HEK293 (cell line): ENCODE measurements at regions not wholly inside any gene's neighbourhood (a gene's known extent, or its start where the extent isn't known, plus 50 kb on each side); places are given as distances from the start of the nearest gene placed in this dataset.

Experiments used
- CTCF ChIA-PET: fragments of 350-600 bp; formaldehyde crosslinking; extraction: SDS; loops from one replicate; lab custom pipeline; 2021; ENCODE audit warnings: antibody characterized with exemption; lab: Yijun Ruan, JAX
- POLR2A ChIA-PET: fragments of 300-600 bp; formaldehyde crosslinking; extraction: SDS; loops from one replicate; lab custom pipeline; 2020; ENCODE audit warnings: antibody characterized with exemption, inconsistent platforms; lab: Yijun Ruan, JAX
- H3K27ac ChIP-seq: fragments of 200-500 bp; sonication (Bioruptor generic); 2 replicates; pipeline ENCODE4 v1.5.1; 2014; ENCODE audit warnings: low read depth, low read length, control low read depth, inconsistent platforms; ENCODE audit errors: extremely low read depth
- H3K36me3 ChIP-seq, 2 experiments: fragments of 200-500 bp in 1 of 2; sonication (Bioruptor generic) in 1 of 2; 1 replicate in 1 of 2; 2 replicates in 1 of 2; pipeline ENCODE4 v1.5.1; 2014 to 2017; ENCODE audit warnings: inconsistent platforms in 2 of 2, low read length in 2 of 2; ENCODE audit not compliant: control insufficient read depth in 2 of 2, insufficient read depth in 1 of 2
- H3K4me1 ChIP-seq: fragments of 200-500 bp; sonication (Bioruptor generic); 2 replicates; pipeline ENCODE4 v1.5.1; 2014; ENCODE audit warnings: mild to moderate bottlenecking, low read length, inconsistent platforms; ENCODE audit not compliant: control insufficient read depth, insufficient read depth
- H3K4me3 ChIP-seq: 2 replicates; pipeline ENCODE4 v1.5.1; 2011; ENCODE audit warnings: low read depth, mild to moderate bottlenecking, control low read depth, low read length, moderate library complexity
- H3K9me3 ChIP-seq: fragments of 200-500 bp; sonication (Bioruptor generic); 2 replicates; pipeline ENCODE4 v1.5.1; 2014; ENCODE audit warnings: low read depth, low read length, inconsistent platforms; ENCODE audit not compliant: control insufficient read depth, insufficient read depth
- FEZF1 ChIP-seq: fragments of 450-650 bp; formaldehyde crosslinking; IDR thresholded peaks from 2 replicates; pipeline ENCODE4 v1.5.1; 2016; ENCODE audit warnings: missing biosample characterization, missing genetic modification characterization
- GLIS2 ChIP-seq: fragments of 450-650 bp; formaldehyde crosslinking; IDR thresholded peaks from 2 replicates; pipeline ENCODE4 v1.5.1; 2016; ENCODE audit warnings: missing biosample characterization, missing genetic modification characterization
- HOXA7 ChIP-seq: sonication (generic); formaldehyde crosslinking; IDR thresholded peaks from 2 replicates; pipeline ENCODE4 v1.8.1; 2022; ENCODE audit warnings: missing genetic modification reagents, borderline replicate concordance
- MEIS1 ChIP-seq: sonication (generic); formaldehyde crosslinking; IDR thresholded peaks from 2 replicates; pipeline ENCODE4 v1.8.1; 2022; ENCODE audit warnings: missing genetic modification reagents, mild to moderate bottlenecking, borderline replicate concordance
- ZBTB17 ChIP-seq: fragments of 450-650 bp; formaldehyde crosslinking; IDR thresholded peaks from 2 replicates; pipeline ENCODE4 v1.5.1; 2016; ENCODE audit warnings: missing biosample characterization, missing genetic modification characterization
- ZNF10 ChIP-seq: fragments of 450-650 bp; formaldehyde crosslinking; IDR thresholded peaks from 2 replicates; pipeline ENCODE4 v1.5.1; 2017; ENCODE audit warnings: missing biosample characterization, missing genetic modification characterization
- ZNF155 ChIP-seq: fragments of 450-650 bp; formaldehyde crosslinking; IDR thresholded peaks from 2 replicates; pipeline ENCODE4 v1.5.1; 2016; ENCODE audit warnings: missing biosample characterization, missing genetic modification characterization
- ZNF223 ChIP-seq: fragments of 450-650 bp; formaldehyde crosslinking; IDR thresholded peaks from 2 replicates; pipeline ENCODE4 v1.5.1; 2016; ENCODE audit warnings: missing biosample characterization, missing genetic modification characterization
- ZNF292 ChIP-seq: fragments of 450-650 bp; formaldehyde crosslinking; IDR thresholded peaks from 2 replicates; pipeline ENCODE4 v1.5.1; 2016; ENCODE audit warnings: low read depth, missing biosample characterization, missing genetic modification characterization, borderline replicate concordance
- ZNF433 ChIP-seq: fragments of 450-650 bp; formaldehyde crosslinking; IDR thresholded peaks from 2 replicates; pipeline ENCODE4 v1.5.1; 2016; ENCODE audit warnings: missing biosample characterization, missing genetic modification characterization, low read depth
- ZNF473 ChIP-seq: fragments of 450-650 bp; formaldehyde crosslinking; IDR thresholded peaks from 2 replicates; pipeline ENCODE4 v1.5.1; 2017; ENCODE audit warnings: missing biosample characterization, missing genetic modification characterization
- ZNF514 ChIP-seq: fragments of 450-650 bp; formaldehyde crosslinking; IDR thresholded peaks from 2 replicates; pipeline ENCODE4 v1.5.1; 2016; ENCODE audit warnings: missing biosample characterization, missing genetic modification characterization
- ZNF549 ChIP-seq: fragments of 450-650 bp; IDR thresholded peaks from 2 replicates; pipeline ENCODE4 v1.5.1; 2018; ENCODE audit warnings: missing biosample characterization, missing genetic modification characterization, mild to moderate bottlenecking, inconsistent platforms, moderate library complexity
- ZNF585B ChIP-seq: fragments of 450-650 bp; formaldehyde crosslinking; IDR thresholded peaks from 2 replicates; pipeline ENCODE4 v1.5.1; 2016; ENCODE audit warnings: missing biosample characterization, missing genetic modification characterization
- ZNF629 ChIP-seq: fragments of 450-650 bp; formaldehyde crosslinking; IDR thresholded peaks from 2 replicates; pipeline ENCODE4 v1.5.1; 2017; ENCODE audit warnings: missing biosample characterization, missing genetic modification characterization
- ZNF791 ChIP-seq: fragments of 450-650 bp; formaldehyde crosslinking; IDR thresholded peaks from 2 replicates; pipeline ENCODE4 v1.5.1; 2016; ENCODE audit warnings: missing biosample characterization, missing genetic modification characterization
- TF ChIP-seq, protein P1 (sequence below): fragments of 450-650 bp; formaldehyde crosslinking; IDR thresholded peaks from 2 replicates; pipeline ENCODE4 v1.5.1; 2016; ENCODE audit warnings: missing biosample characterization, missing genetic modification characterization
- TF ChIP-seq, protein P2 (sequence below): fragments of 450-650 bp; formaldehyde crosslinking; IDR thresholded peaks from 2 replicates; pipeline ENCODE4 v1.5.1; 2016; ENCODE audit warnings: missing biosample characterization, missing genetic modification characterization, low read depth
- TF ChIP-seq, protein P3 (sequence below): fragments of 450-650 bp; IDR thresholded peaks from 2 replicates; pipeline ENCODE4 v1.5.1; 2018; ENCODE audit warnings: missing biosample characterization, mild to moderate bottlenecking, missing genetic modification characterization
- TF ChIP-seq, protein P4 (sequence below): fragments of 450-650 bp; formaldehyde crosslinking; IDR thresholded peaks from 2 replicates; pipeline ENCODE4 v1.5.1; 2016; ENCODE audit warnings: missing biosample characterization, missing genetic modification characterization
- TF ChIP-seq, protein P5 (sequence below): fragments of 450-650 bp; IDR thresholded peaks from 2 replicates; pipeline ENCODE4 v1.5.1; 2018; ENCODE audit warnings: missing biosample characterization, missing genetic modification characterization
- TF ChIP-seq, protein P6 (sequence below): fragments of 450-650 bp; formaldehyde crosslinking; IDR thresholded peaks from 2 replicates; pipeline ENCODE4 v1.5.1; 2016; ENCODE audit warnings: missing biosample characterization, missing genetic modification characterization
- TF ChIP-seq, protein P7 (sequence below): IDR thresholded peaks from 2 replicates; pipeline ENCODE4 v1.6.1; 2011; ENCODE audit warnings: mild to moderate bottlenecking, low read depth, low read length, borderline replicate concordance

DNA sequence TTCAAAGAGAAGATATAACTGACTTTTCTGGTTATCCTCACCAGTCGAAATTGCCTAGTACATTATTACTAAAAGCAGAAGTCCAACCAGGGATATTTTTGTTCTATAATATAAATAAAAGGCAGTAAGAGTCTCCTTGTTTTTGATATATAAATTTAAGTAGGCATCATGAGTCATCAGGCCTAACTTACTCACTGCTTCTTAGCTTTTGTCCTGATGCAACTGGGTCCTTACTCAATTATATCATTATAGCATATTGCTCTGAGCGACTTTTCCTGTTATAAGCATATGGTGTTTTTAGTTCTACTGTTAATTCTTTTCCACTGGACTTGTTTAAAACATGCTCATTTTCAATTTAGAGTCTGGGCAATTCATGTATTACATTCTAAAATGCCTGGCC, 910.1 kb downstream of the MCTP2 start:
- no peaks in the 10 kb centered on the region for H3K4me1 ChIP-seq
- no peaks in the 10 kb centered on the region for H3K36me3 ChIP-seq
- H3K27ac ChIP-seq: no peak overlapping the region
- CTCF ChIA-PET: interaction anchor here (0.7 to 1.1 kb wide), 2 partner anchors 15 to 24 kb away, joined by 3 to 4 read pairs; no protein-coding TSS in a partner anchor
- H3K9me3 ChIP-seq: no peaks in the 10 kb centered on the region
- TF ChIP-seq ZBTB17 (no peak), ZNF155 (tag by site-specific recombination) (no peak), ZNF549 (no peak)
- TF ChIP-seq, protein P1, sequence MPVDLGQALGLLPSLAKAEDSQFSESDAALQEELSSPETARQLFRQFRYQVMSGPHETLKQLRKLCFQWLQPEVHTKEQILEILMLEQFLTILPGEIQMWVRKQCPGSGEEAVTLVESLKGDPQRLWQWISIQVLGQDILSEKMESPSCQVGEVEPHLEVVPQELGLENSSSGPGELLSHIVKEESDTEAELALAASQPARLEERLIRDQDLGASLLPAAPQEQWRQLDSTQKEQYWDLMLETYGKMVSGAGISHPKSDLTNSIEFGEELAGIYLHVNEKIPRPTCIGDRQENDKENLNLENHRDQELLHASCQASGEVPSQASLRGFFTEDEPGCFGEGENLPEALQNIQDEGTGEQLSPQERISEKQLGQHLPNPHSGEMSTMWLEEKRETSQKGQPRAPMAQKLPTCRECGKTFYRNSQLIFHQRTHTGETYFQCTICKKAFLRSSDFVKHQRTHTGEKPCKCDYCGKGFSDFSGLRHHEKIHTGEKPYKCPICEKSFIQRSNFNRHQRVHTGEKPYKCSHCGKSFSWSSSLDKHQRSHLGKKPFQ: no peak
- TF ChIP-seq, protein P2, sequence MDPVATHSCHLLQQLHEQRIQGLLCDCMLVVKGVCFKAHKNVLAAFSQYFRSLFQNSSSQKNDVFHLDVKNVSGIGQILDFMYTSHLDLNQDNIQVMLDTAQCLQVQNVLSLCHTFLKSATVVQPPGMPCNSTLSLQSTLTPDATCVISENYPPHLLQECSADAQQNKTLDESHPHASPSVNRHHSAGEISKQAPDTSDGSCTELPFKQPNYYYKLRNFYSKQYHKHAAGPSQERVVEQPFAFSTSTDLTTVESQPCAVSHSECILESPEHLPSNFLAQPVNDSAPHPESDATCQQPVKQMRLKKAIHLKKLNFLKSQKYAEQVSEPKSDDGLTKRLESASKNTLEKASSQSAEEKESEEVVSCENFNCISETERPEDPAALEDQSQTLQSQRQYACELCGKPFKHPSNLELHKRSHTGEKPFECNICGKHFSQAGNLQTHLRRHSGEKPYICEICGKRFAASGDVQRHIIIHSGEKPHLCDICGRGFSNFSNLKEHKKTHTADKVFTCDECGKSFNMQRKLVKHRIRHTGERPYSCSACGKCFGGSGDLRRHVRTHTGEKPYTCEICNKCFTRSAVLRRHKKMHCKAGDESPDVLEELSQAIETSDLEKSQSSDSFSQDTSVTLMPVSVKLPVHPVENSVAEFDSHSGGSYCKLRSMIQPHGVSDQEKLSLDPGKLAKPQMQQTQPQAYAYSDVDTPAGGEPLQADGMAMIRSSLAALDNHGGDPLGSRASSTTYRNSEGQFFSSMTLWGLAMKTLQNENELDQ: no peak
- TF ChIP-seq, all 188 proteins: peak for 0
- POLR2A ChIA-PET: no interaction called here
- H3K4me3 ChIP-seq: no peak overlapping the region

DNA sequence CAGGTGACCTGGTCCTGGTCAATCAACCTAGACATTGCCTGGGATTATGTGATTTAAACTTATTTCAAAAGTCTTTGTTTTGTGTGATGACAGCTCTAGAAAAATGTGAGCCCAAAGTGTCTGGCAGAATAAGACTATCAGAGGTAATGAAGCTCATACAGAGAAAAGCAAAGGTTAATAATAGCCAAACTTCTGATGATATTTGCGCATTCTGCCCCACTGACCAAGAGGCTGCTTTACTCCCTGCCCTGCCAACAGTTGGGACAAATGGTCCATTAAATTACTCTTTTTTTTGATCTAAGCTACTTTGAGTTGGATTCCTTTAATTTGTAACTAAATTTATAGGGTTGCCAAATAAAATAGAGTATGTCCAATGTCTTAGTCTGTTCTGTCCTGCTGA, 911.2 kb downstream of the MCTP2 start:
- H3K9me3 ChIP-seq: no peaks in the 10 kb centered on the region
- ChIA-PET CTCF (no interaction called here), POLR2A (no interaction called here)
- no peak overlapping the region for H3K4me3 ChIP-seq
- H3K36me3 ChIP-seq: no peaks in the 10 kb centered on the region
- no peak overlapping the region for H3K27ac ChIP-seq
- H3K4me1 ChIP-seq: no peaks in the 10 kb centered on the region
- TF ChIP-seq ZNF10 (tag by site-specific recombination): no peak
- TF ChIP-seq ZNF223 (tag by site-specific recombination): no peak
- no peak for TF ChIP-seq ZNF514 (tag by site-specific recombination)
- TF ChIP-seq, protein P3, sequence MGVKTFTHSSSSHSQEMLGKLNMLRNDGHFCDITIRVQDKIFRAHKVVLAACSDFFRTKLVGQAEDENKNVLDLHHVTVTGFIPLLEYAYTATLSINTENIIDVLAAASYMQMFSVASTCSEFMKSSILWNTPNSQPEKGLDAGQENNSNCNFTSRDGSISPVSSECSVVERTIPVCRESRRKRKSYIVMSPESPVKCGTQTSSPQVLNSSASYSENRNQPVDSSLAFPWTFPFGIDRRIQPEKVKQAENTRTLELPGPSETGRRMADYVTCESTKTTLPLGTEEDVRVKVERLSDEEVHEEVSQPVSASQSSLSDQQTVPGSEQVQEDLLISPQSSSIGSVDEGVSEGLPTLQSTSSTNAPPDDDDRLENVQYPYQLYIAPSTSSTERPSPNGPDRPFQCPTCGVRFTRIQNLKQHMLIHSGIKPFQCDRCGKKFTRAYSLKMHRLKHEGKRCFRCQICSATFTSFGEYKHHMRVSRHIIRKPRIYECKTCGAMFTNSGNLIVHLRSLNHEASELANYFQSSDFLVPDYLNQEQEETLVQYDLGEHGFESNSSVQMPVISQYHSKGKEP (tag by site-specific recombination): no peak
- TF ChIP-seq ZNF585B (tag by site-specific recombination): no peak
- TF ChIP-seq, protein P4, sequence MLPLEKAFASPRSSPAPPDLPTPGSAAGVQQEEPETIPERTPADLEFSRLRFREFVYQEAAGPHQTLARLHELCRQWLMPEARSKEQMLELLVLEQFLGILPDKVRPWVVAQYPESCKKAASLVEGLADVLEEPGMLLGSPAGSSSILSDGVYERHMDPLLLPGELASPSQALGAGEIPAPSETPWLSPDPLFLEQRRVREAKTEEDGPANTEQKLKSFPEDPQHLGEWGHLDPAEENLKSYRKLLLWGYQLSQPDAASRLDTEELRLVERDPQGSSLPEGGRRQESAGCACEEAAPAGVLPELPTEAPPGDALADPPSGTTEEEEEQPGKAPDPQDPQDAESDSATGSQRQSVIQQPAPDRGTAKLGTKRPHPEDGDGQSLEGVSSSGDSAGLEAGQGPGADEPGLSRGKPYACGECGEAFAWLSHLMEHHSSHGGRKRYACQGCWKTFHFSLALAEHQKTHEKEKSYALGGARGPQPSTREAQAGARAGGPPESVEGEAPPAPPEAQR (tag by site-specific recombination): no peak
- TF ChIP-seq, protein P5, sequence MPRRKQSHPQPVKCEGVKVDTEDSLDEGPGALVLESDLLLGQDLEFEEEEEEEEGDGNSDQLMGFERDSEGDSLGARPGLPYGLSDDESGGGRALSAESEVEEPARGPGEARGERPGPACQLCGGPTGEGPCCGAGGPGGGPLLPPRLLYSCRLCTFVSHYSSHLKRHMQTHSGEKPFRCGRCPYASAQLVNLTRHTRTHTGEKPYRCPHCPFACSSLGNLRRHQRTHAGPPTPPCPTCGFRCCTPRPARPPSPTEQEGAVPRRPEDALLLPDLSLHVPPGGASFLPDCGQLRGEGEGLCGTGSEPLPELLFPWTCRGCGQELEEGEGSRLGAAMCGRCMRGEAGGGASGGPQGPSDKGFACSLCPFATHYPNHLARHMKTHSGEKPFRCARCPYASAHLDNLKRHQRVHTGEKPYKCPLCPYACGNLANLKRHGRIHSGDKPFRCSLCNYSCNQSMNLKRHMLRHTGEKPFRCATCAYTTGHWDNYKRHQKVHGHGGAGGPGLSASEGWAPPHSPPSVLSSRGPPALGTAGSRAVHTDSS: no peak
- no peak for TF ChIP-seq ZNF629 (tag by site-specific recombination)
- no peak for TF ChIP-seq ZNF433
- TF ChIP-seq ZNF292 (tag by site-specific recombination): no peak
- TF ChIP-seq, protein P6, sequence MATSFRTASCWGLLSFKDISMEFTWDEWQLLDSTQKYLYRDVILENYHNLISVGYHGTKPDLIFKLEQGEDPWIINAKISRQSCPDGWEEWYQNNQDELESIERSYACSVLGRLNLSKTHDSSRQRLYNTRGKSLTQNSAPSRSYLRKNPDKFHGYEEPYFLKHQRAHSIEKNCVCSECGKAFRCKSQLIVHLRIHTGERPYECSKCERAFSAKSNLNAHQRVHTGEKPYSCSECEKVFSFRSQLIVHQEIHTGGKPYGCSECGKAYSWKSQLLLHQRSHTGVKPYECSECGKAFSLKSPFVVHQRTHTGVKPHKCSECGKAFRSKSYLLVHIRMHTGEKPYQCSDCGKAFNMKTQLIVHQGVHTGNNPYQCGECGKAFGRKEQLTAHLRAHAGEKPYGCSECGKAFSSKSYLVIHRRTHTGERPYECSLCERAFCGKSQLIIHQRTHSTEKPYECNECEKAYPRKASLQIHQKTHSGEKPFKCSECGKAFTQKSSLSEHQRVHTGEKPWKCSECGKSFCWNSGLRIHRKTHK (tag by site-specific recombination): no peak
- TF ChIP-seq FEZF1: no peak
- no peak for TF ChIP-seq GLIS2 (tag by site-specific recombination)
- no peak for TF ChIP-seq ZNF791
- no peak for TF ChIP-seq HOXA7 (CRISPR knock-in tag)
- TF ChIP-seq MEIS1 (CRISPR knock-in tag): no peak
- TF ChIP-seq, protein P7, sequence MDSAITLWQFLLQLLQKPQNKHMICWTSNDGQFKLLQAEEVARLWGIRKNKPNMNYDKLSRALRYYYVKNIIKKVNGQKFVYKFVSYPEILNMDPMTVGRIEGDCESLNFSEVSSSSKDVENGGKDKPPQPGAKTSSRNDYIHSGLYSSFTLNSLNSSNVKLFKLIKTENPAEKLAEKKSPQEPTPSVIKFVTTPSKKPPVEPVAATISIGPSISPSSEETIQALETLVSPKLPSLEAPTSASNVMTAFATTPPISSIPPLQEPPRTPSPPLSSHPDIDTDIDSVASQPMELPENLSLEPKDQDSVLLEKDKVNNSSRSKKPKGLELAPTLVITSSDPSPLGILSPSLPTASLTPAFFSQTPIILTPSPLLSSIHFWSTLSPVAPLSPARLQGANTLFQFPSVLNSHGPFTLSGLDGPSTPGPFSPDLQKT: no peak
- TF ChIP-seq ZNF473: no peak
- TF ChIP-seq, all 188 proteins: peak for 0
